Keratinocyte (primary cell): ENCODE measurements at regions not wholly inside any gene's neighbourhood (a gene's known extent, or its start where the extent isn't known, plus 50 kb on each side); places are given as distances from the start of the nearest gene placed in this dataset.

Source experiments
- CTCF ChIP-seq, 3 experiments: IDR thresholded peaks in 1 of 3; conservative IDR thresholded peaks in 1 of 3; optimal IDR thresholded peaks in 1 of 3; 2 replicates in 2 of 3; 3 replicates in 1 of 3; pipeline versions ENCODE3 to v1.5.1; 2011; ENCODE audit warnings: low read length in 3 of 3, mild to moderate bottlenecking in 3 of 3, moderate library complexity in 2 of 3, control low read depth in 1 of 3, inconsistent platforms in 1 of 3; ENCODE audit not compliant: insufficient read depth in 2 of 3; ENCODE audit errors: extremely low read depth in 1 of 3
- EZH2 ChIP-seq: IDR thresholded peaks from one replicate; pipeline ENCODE4 v1.6.1; 2012; ENCODE audit warnings: inconsistent platforms, mild to moderate bottlenecking, low read length, moderate library complexity

- no peak for TF ChIP-seq CTCF (optimal IDR thresholded peaks at IDR 0.05 in 1 of 3, IDR thresholded peaks at IDR 0.05 in 1 of 3, conservative IDR thresholded peaks at IDR 0.05 in 1 of 3; ENCODE audit: extremely low read depth in 1 of 3, insufficient read depth in 2 of 3, low read length in 3 of 3)
- no peak for TF ChIP-seq EZH2
These were observed 132.4 kb downstream of the MREG start for GRCh38 chr2:215880970-215881369.
